Limb (tissue), 2 donors: ENCODE measurements at regions not wholly inside any gene's neighbourhood (a gene's known extent, or its start where the extent isn't known, plus 50 kb on each side); places are given as distances from the start of the nearest gene placed in this dataset.
"Not testable (repeated sequence)": the region's sequence is repeated elsewhere in the genome, so short reads cannot be mapped to it uniquely, and the experiment has no call there.

Experiments
- DNase-seq, 2 donors: peaks; one replicate each; pipeline ENCODE4 v3.0.0-alpha.2; 2016; ENCODE audit errors: extremely low spot score in 2 of 2

- DNase-seq: not testable (repeated sequence)
Measured at GRCh38 chr10:64810046-64810445, 1288.8 kb downstream of the REEP3 start.

GRCh38 chr10:64813391-64813790 lies 1292.2 kb downstream of the REEP3 start:
- DNase-seq: no peak

- no peak for DNase-seq
Measured at GRCh38 chr10:64814201-64814600, 1293.0 kb downstream of the REEP3 start.

DNA sequence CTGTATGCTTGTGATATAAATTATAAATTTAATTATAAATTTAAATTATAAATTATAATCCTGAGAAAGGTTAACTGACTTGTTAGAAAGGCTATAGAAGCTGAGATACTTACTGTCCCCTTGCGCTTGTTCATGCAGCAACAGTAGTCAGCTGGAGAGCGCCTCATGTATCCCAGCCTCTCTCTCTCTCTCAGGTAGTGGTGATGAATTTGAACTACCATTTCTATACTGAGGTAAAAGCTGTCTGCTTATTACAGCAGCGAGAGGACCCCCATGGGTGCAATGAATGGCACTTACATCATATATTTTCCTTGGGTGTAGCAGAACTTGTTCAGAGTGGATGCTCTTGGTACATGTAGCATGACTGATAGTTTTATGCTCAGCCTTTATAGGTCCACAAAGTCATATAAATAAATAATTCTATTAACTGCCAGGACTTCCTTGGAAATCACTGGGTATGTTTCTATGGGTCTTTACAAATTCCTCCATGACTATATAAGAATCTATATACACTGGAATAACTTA lies 1308.7 kb downstream of the REEP3 start:
- no peak for DNase-seq

DNA sequence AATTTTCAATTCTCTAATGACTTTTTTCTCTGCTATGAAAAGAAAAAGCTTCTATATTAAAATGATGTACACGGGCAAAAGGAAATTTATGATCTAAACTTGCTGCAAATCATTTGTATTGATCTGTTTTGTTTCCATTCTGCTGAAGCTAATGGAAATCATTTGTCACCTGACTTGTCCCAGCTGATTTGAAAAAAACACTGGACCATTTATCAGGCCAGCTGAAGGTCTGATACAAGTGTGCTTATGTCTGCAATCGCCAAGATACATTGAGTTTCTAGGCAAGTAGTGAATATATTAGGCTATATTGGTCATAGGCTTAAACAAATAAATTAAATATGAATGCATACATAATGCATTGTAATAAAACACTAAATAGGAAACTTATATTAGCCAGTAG lies 1309.7 kb downstream of the REEP3 start:
- DNase-seq: no peak

DNA sequence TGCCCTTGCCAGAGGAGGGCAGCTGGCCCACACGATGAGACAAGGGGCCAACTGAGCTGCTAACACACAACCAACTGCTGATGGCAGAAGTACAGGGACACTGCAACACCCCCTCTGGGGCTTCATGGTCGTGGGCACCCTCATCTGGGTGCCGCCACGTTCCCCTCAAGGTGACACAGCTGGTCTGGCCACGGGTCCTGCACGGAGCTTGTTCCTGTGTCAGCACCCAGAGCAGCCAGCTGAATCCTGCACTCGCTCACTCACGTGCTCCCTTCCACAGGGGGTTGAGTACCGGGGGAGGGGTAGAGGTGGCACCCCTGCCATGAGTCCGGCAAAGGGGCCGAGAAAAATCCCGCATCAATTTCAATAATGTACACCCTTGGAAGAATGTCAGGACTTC lies 1319.1 kb downstream of the REEP3 start:
- no peak for DNase-seq

GRCh38 chr10:64846700-64847099 lies 1325.5 kb downstream of the REEP3 start:
- DNase-seq: peak in 1 of 2 donors; percentile 3

DNA sequence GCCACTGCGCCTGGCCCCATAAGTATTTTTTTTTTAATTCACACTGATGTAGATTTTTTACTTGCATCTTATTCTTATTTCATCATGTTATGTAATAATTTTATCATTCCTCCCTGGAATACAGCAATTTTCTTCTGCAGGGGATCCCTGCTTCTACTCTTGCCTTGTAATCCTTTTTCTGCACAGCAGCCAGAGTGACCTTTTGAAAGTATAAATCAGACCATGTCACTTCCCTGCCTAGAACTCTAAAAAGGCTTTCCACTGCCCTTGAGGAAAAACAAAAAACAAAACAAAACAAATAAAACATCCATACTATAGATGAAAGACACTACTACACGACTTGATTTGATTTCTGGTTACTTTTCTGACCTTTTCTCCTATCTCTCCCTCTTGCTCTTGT lies 1334.7 kb downstream of the REEP3 start:
- no peak for DNase-seq

DNA sequence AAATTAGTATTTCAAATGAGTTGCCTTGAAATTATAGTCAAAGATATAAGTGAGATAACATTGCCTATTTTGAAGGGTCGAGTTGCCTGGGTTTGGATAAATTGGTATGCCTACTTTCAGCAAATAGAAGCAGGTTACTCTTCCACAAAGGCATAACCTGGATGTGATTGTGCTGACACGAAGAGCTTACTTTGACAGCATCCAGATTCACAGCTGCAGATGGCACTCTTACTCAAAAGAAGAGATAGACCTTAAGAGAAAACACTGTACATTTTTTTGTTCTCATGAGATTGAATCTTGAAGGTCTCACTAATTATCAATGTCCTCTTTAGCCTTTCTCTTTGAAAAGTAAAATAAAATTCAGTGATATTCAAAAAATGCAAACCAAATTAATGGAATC lies 1338.7 kb downstream of the REEP3 start:
- DNase-seq: no peak

GRCh38 chr10:64863836-64864235 lies 1342.6 kb downstream of the REEP3 start:
- no peak for DNase-seq

DNA sequence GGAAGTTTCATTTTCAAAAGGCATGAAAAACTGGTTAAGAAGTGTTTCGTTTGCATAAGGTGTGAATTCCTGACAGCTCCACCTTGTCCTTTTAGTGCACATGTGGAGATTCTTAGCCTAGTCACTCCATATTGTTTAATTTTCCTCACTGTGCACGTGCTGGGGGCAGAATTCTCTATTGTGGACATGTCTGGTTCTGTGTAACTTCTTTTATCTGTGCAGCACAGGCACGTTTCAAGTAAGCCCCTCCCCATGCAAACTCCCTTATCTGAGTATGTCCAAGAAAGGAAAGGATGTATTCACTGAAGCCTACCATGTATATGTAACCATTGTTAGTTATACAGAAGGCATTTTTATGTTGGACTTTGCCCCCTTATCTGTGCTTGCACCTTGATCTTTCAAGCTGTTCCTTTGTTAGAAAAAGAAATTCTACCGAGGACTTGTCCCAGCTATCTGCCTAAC lies 1346.3 kb downstream of the REEP3 start:
- DNase-seq: no peak

GRCh38 chr10:64873088-64873487 lies 1351.9 kb downstream of the REEP3 start:
- DNase-seq: no peak

- no peak for DNase-seq
Measured at GRCh38 chr10:64873959-64874358, 1352.8 kb downstream of the REEP3 start.

- no peak for DNase-seq
Measured at GRCh38 chr10:64880546-64880945, 1359.3 kb downstream of the REEP3 start.

- no peak for DNase-seq
Measured at GRCh38 chr10:64881257-64881656, 1360.1 kb downstream of the REEP3 start.

DNA sequence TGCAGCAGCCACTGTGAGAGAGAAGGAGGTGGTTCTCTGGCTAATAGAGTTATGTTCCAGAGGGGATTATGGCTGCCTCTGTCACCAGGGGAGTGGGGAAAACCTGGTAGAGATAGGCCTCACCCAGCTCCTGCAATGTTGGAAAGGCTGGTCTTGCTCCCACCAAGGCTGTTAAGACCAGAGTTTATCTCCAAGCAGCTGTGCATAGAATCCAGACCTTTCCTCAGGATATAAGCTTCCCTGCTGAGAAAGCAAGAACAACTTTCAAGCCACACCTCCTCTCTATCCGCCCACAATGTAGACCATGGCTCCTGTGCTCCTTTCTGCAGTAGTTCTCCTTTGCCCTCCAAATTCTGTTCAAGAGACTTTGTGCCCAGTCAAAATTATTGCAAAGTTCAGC lies 1375.4 kb downstream of the REEP3 start:
- DNase-seq: no peak

GRCh38 chr10:64906311-64906710 lies 1385.1 kb downstream of the REEP3 start:
- not testable (repeated sequence) for DNase-seq

- DNase-seq: not testable (repeated sequence)
Measured at GRCh38 chr10:64924306-64924705, 1403.1 kb downstream of the REEP3 start.

DNA sequence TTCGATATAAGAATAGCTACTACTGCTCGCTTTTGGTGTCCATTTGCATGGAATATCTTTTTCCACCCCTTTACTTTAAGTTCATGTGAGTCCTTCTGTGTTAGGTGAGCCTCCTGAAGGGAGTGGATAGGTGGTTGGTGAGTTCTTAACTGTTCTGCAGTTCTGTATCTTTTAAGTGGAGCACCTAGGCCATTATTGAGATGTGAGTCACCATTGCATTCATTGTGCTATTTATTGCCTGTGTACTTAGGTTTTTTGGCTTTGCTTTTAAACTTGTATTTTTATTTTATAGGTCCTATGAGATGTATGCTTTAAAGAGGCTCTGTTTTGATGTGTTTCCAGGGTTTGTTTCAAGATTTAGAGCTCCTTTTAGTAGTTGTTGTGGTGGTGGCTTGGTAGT lies 1430.8 kb downstream of the REEP3 start:
- no peak for DNase-seq

- DNase-seq: no peak
Measured at GRCh38 chr10:64956441-64956840, 1435.2 kb downstream of the REEP3 start.

- DNase-seq: no peak
Measured at GRCh38 chr10:64959116-64959515, 1437.9 kb downstream of the REEP3 start.

- no peak for DNase-seq
Measured at GRCh38 chr10:64959883-64960282, 1438.7 kb downstream of the REEP3 start.

DNA sequence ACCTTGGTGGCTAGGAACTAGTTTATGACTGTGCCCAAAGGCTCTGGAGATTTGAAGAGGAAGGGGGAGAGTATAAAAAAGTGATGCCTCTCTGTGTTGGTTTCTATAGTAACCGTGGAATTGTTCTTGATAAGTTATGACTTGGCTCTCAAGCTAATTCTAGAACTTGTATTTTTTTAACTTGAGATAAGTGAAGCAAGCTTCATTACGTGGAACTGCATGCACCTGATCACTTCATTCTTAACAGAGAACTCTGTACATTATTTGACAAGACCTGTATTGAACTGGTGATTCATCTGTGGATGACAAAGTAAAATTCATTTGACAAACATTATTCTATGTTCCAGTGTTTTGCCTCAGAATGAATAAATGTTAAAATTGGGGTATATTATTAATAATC lies 1452.2 kb downstream of the REEP3 start:
- no peak for DNase-seq

DNA sequence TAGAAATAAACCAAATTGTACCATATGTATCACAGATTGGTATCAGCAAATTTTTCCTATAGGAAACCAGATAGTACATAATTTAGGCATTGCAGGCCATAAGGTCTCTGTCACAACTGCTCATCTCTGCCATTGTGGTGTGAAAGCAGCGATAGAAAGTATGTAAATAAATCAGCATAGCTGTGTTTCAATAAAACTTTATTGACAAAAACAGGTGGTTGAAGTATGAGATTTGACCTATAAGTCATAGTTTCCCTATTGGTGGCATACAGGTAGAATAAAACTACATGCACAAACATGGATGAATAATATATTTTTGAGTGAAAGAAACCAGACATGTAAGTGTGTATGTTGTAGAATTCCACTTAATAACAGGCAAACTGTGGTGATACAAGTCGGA lies 1454.9 kb downstream of the REEP3 start:
- DNase-seq: no peak
